ENCODE measurements at regions not wholly inside any gene's neighbourhood (a gene's known extent, or its start where the extent isn't known, plus 50 kb on each side); places are given as distances from the start of the nearest gene placed in this dataset.

- Histone ChIP-seq H3K27ac (no peak overlapping the region), H3K27me3 (replicated peaks) (peaks cover 18% of the 10 kb centered on the region), H3K4me3 (ENCODE audit: low read depth, low read length) (peak overlapping the region; percentile 57), H3K36me3 (replicated peaks) (no peaks in the 10 kb centered on the region)
- in situ Hi-C loops (cut with HindIII; ENCODE audit: low pct_ligation_motif_present, low sequenced_read_pairs), result no loop called here
- DNase-seq, result no peak
- TF ChIP-seq, protein P1, sequence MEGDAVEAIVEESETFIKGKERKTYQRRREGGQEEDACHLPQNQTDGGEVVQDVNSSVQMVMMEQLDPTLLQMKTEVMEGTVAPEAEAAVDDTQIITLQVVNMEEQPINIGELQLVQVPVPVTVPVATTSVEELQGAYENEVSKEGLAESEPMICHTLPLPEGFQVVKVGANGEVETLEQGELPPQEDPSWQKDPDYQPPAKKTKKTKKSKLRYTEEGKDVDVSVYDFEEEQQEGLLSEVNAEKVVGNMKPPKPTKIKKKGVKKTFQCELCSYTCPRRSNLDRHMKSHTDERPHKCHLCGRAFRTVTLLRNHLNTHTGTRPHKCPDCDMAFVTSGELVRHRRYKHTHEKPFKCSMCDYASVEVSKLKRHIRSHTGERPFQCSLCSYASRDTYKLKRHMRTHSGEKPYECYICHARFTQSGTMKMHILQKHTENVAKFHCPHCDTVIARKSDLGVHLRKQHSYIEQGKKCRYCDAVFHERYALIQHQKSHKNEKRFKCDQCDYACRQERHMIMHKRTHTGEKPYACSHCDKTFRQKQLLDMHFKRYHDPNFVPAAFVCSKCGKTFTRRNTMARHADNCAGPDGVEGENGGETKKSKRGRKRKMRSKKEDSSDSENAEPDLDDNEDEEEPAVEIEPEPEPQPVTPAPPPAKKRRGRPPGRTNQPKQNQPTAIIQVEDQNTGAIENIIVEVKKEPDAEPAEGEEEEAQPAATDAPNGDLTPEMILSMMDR (IDR thresholded peaks at IDR 0.05; ENCODE audit: low read depth, low read length, missing control alignments), result no peak
Measured at GRCh38 chr10:78406648-78407008, 373.0 kb downstream of the RPS24 start.

DNA sequence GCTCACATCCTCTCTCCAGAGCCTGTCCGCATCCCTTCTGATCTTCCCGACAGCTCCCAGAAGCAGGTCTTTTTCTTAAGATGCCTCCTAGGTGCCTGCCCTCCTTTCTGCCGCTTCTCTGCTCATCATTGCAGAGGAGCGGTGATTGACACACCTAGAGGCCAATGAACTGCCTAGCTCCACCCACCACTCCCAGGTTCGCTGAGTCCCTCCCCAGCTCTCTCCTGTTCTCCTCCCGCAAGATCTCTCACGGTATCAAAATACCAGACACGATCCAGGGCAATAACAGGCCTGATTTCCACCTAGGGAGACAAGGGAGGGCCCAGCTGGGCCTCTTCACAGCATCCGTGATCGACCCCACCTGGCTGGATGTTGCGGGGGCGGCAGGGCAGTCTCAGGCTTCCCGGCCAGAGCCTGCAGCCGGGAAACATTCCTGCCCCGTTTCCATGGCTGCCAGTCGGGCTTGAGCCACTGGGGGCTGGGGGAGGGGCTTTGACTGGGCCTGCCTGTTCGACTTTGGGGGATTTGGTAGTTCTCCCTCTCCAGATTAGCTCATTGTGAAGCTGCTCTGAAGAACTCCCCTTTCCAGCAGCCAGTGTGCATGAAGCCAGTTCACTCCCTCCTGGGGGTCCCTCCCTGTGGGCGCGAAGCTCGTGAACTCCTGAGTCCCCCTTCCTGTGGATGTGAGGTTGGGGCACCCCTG is 373.5 kb downstream of the RPS24 start:
- DNase-seq, result peak; percentile 94
- peaks cover 16% of the 10 kb centered on the region for H3K27me3 ChIP-seq (replicated peaks)
- TF ChIP-seq, protein P1 (IDR thresholded peaks at IDR 0.05; ENCODE audit: low read depth, low read length, missing control alignments), result no peak
- no peak overlapping the region for H3K27ac ChIP-seq
- peak overlapping the region; percentile 57 for H3K4me3 ChIP-seq (ENCODE audit: low read depth, low read length)
- no peaks in the 10 kb centered on the region for H3K36me3 ChIP-seq (replicated peaks)
- in situ Hi-C loops (cut with HindIII; ENCODE audit: low pct_ligation_motif_present, low sequenced_read_pairs), result no loop called here

DNA sequence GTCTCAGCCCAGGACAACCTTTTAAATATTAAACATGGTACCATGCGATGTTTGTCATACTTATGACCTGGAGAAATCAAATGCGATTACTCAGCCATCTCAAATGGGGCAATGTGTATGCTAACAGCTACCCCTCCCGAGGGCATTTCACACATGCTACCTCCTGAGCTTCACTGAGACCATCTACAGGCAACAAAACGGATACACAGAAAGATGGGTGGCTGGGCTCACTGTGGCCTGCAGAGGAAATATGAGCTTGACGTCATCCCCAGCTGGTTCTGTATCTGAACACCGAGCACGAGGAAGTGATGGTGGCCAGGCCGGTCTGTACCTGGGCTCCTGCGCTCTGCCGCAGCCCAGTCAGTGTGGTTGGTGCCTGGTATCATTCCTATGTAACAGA is 374.3 kb downstream of the RPS24 start:
- in situ Hi-C loops (cut with HindIII; ENCODE audit: low pct_ligation_motif_present, low sequenced_read_pairs), result no loop called here
- TF ChIP-seq, protein P1 (IDR thresholded peaks at IDR 0.05; ENCODE audit: low read depth, low read length, missing control alignments), result no peak
- Histone ChIP-seq H3K4me3 (ENCODE audit: low read depth, low read length) (no peak overlapping the region), H3K27ac (no peak overlapping the region), H3K36me3 (replicated peaks) (no peaks in the 10 kb centered on the region), H3K27me3 (replicated peaks) (peaks cover 16% of the 10 kb centered on the region)
- no peak for DNase-seq

DNA sequence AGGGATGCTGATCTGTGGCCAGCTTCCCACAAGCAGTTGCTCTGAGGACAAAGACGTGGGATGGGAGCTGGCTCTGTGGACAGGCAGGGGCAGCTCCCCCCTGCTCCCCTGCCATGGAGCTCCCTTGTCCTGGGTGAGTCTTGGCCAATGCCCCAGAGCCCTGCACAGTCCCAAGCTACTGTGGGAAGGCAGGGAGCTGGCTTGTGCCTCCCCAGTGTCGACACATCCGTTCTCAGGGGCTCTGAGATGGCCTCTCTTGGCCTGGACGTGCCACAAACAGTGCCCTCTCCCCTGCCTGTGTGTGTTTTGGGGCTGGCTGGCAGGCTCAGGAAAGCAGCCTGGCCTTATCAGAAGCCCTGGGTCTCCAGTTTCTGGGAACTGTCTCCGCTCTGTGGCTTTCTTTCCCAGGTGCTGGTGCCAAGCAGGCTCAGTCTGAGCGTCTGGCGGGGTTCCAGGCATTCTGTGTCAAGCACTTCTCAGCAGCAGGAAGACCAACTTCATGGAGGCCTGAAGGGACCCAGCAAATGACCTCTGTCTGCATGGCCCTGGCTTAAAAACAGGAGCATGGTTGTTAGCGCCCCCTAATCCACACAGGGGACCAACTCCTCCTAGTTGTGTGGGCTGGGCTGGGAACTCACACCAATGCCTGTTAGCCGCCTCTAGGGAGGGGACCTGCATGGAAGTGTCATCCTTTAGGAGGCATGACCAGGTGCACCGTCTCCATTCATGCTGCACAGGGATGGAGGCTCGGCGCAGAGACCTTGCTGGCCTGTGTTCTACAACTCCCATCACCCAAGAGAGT is 375.2 kb downstream of the RPS24 start:
- Histone ChIP-seq H3K4me3 (ENCODE audit: low read depth, low read length) (no peak overlapping the region), H3K27ac (no peak overlapping the region), H3K27me3 (replicated peaks) (peaks cover 16% of the 10 kb centered on the region), H3K36me3 (replicated peaks) (no peaks in the 10 kb centered on the region)
- in situ Hi-C loops (cut with HindIII; ENCODE audit: low pct_ligation_motif_present, low sequenced_read_pairs), result no loop called here
- TF ChIP-seq, protein P1 (IDR thresholded peaks at IDR 0.05; ENCODE audit: low read depth, low read length, missing control alignments), result no peak
- no peak for DNase-seq

- TF ChIP-seq, protein P1 (IDR thresholded peaks at IDR 0.05; ENCODE audit: low read depth, low read length, missing control alignments), result no peak
- in situ Hi-C loops (cut with HindIII; ENCODE audit: low pct_ligation_motif_present, low sequenced_read_pairs), result no loop called here
- DNase-seq, result no peak
- Histone ChIP-seq H3K27ac (no peak overlapping the region), H3K4me3 (ENCODE audit: low read depth, low read length) (no peak overlapping the region), H3K36me3 (replicated peaks) (no peaks in the 10 kb centered on the region), H3K27me3 (replicated peaks) (peaks cover 16% of the 10 kb centered on the region)
Measured at GRCh38 chr10:78410046-78410965, 376.6 kb downstream of the RPS24 start.

Measured in brain microvascular endothelial cell (primary cell).